D721Med (cell line): ENCODE measurements at regions not wholly inside any gene's neighbourhood (a gene's known extent, or its start where the extent isn't known, plus 50 kb on each side); places are given as distances from the start of the nearest gene placed in this dataset.

Experiments used
- DNase-seq: peaks from one replicate; pipeline ENCODE4 v3.0.0; 2011; ENCODE audit warnings: low spot score; ENCODE audit not compliant: insufficient read length
- FAIRE-seq: peaks from 2 replicates; lab custom pipeline; 2011; peaks lifted over from hg19 to GRCh38; lab: Jason Lieb, UNC
- TF ChIP-seq, protein P1 (sequence below): IDR thresholded peaks from 2 replicates; pipeline ENCODE4 v1.5.1; 2012; ENCODE audit warnings: mild to moderate bottlenecking, control low read depth; ENCODE audit not compliant: insufficient read depth; ENCODE audit errors: missing control alignments

GRCh38 chr6:26197933-26198721 lies 110.9 kb downstream of the HFE start:
- DNase-seq (no peak), FAIRE-seq (no peak)
- TF ChIP-seq, protein P1, sequence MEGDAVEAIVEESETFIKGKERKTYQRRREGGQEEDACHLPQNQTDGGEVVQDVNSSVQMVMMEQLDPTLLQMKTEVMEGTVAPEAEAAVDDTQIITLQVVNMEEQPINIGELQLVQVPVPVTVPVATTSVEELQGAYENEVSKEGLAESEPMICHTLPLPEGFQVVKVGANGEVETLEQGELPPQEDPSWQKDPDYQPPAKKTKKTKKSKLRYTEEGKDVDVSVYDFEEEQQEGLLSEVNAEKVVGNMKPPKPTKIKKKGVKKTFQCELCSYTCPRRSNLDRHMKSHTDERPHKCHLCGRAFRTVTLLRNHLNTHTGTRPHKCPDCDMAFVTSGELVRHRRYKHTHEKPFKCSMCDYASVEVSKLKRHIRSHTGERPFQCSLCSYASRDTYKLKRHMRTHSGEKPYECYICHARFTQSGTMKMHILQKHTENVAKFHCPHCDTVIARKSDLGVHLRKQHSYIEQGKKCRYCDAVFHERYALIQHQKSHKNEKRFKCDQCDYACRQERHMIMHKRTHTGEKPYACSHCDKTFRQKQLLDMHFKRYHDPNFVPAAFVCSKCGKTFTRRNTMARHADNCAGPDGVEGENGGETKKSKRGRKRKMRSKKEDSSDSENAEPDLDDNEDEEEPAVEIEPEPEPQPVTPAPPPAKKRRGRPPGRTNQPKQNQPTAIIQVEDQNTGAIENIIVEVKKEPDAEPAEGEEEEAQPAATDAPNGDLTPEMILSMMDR, result no peak

DNA sequence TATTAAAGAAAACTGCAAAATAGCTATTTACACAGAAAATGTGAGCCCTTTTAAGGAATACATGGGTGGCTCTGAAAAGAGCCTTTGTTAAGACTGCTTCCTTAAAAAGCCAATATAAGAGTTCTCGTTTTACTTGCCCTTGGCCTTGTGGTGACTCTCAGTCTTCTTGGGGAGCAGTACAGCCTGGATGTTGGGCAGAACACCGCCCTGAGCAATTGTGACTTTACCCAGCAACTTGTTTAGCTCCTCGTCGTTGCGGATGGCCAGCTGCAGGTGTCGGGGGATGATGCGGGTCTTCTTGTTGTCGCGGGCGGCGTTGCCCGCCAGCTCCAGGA lies 111.5 kb downstream of the HFE start:
- FAIRE-seq (no peak), DNase-seq (no peak)
- TF ChIP-seq, protein P1, result no peak

- TF ChIP-seq, protein P1, result no peak
- DNase-seq, result peak; percentile 38
- FAIRE-seq, result peak; percentile 61
Observed at GRCh38 chr6:26199057-26199772, 112.0 kb downstream of the HFE start.

DNA sequence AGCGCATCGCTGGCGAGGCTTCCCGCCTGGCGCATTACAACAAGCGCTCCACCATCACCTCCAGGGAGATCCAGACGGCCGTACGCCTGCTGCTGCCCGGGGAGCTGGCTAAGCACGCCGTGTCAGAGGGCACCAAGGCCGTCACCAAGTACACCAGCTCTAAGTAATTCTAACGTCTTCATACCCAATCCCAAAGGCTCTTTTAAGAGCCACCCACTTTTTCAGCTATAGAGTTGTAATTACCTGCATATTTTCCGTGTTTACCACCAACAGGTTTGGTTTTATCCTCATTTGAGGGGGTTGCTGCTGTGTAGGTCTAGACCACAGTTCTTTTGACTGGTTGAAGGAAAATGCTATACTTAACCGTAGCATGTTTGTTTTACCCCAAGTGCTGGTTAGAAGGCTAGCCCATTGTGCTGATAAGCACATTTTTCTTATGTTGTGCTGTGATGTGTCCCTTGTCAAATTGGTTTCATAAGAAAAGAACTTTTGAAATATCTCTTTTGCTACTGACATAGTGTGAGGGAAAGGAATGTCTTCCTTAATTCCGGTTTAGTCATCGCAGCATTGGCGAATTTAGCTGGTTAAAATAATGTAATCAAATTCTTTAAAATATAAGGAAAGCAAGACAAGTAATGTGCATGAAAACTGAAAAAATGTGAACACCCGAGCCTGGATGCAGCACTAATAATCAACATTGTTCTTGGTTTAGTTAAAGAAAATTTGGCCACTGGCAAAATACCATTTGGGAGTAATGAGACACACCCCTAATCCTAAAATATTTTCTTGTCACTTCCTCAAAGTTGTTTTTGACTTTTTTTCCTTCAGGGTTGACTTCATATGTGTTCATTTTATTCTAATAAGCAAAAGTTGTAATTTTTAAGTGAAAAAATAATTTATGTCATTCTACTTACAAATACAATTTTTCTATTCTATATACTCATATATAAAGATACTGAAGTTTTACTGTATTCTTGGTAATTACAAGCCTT lies 112.8 kb downstream of the HFE start:
- DNase-seq, result no peak
- TF ChIP-seq, protein P1, result no peak
- no peak for FAIRE-seq

DNA sequence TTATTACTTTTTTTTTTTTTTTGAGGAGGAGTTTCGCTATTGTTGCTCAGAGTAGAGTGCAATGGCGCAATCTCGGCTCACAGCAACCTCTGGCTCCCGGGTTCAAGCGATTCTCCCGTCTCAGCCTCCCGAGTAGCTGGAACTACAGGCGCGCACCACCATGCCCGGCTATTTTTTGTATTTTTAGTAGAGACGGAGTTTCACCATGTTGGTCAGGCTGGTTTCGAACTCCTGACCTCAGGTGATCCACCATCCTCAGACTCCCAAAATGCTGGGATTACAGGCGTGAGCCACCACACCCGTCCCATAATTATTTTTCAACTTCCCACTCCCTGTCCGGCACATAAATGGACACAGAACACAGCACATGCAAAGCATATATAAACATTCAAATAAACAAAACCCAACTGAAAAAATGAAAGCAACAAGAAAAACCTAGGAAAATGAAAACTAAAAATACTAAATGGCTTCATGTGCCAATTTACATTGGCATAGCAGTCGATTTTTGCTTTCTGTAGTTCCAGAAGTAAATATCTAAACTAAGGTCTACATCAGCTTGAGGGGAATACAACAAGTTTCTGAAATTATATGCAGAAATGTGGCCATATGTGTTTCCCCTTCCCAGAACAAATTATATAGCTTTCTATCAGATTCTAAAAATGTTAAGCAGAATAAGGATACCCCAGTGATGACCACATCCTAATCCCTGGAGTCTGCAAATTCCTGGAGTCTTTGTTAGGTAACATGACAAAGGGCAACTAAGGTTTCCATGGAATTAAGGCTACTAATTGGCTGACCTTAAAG lies 113.9 kb downstream of the HFE start:
- TF ChIP-seq, protein P1, result no peak
- DNase-seq (no peak), FAIRE-seq (no peak)

- FAIRE-seq (no peak), DNase-seq (no peak)
- TF ChIP-seq, protein P1, result no peak
Observed at GRCh38 chr6:26202201-26202611, 115.0 kb downstream of the HFE start.
